Smooth muscle cell (in vitro differentiated cells): ENCODE measurements at regions not wholly inside any gene's neighbourhood (a gene's known extent, or its start where the extent isn't known, plus 50 kb on each side); places are given as distances from the start of the nearest gene placed in this dataset.
"Not testable (repeated sequence)": the region's sequence is repeated elsewhere in the genome, so short reads cannot be mapped to it uniquely, and the experiment has no call there.

Experiments used
- DNase-seq: peaks from one replicate; lab custom pipeline; 2025; ENCODE audit not compliant: unreplicated experiment; lab: John Stamatoyannopoulos, UW
- H2AFZ ChIP-seq: fragments of 200-600 bp; sonication (generic); 2 replicates; pipeline ENCODE4 v1.6.0; 2016; ENCODE audit warnings: antibody characterized with exemption, low read depth, mild to moderate bottlenecking
- H3F3A ChIP-seq: fragments of 200-600 bp; sonication (generic); 2 replicates; pipeline ENCODE4 v1.6.0; 2017; ENCODE audit warnings: antibody characterized with exemption, low read depth
- H3K27ac ChIP-seq: fragments of 200-600 bp; sonication (generic); 2 replicates; pipeline ENCODE4 v1.5.1; 2016; ENCODE audit warnings: low read depth, mild to moderate bottlenecking
- H3K27me3 ChIP-seq: fragments of 200-600 bp; sonication (generic); 2 replicates; pipeline ENCODE4 v1.6.1; 2016; ENCODE audit warnings: low read depth, mild to moderate bottlenecking
- H3K36me3 ChIP-seq: fragments of 200-600 bp; sonication (generic); 2 replicates; pipeline ENCODE4 v1.5.1; 2016; ENCODE audit warnings: low read depth
- H3K4me1 ChIP-seq: fragments of 200-600 bp; sonication (generic); 2 replicates; pipeline ENCODE4 v1.5.1; 2016; ENCODE audit warnings: low read depth
- H3K4me2 ChIP-seq: fragments of 200-600 bp; sonication (generic); 2 replicates; pipeline ENCODE4 v1.6.0; 2016; ENCODE audit warnings: mild to moderate bottlenecking
- H3K4me3 ChIP-seq: fragments of 200-600 bp; sonication (generic); 2 replicates; pipeline ENCODE4 v1.5.1; 2016; ENCODE audit warnings: mild to moderate bottlenecking
- H3K79me2 ChIP-seq: fragments of 200-600 bp; sonication (generic); 2 replicates; pipeline ENCODE4 v1.6.0; 2016; ENCODE audit warnings: low read depth, mild to moderate bottlenecking
- H3K9ac ChIP-seq: fragments of 200-600 bp; sonication (generic); 2 replicates; pipeline ENCODE4 v1.6.0; 2016; ENCODE audit warnings: low read depth
- H3K9me3 ChIP-seq: fragments of 200-600 bp; sonication (generic); replicated peaks from 2 replicates; pipeline ENCODE4 v1.5.1; 2016; ENCODE audit warnings: low read depth
- H4K20me1 ChIP-seq: fragments of 200-600 bp; sonication (generic); 2 replicates; pipeline ENCODE4 v1.6.0; 2016; ENCODE audit warnings: low read depth
- CTCF ChIP-seq: fragments of 200-600 bp; sonication (generic); IDR thresholded peaks from 2 replicates; pipeline ENCODE4 v1.5.1; 2017; ENCODE audit warnings: borderline replicate concordance, mild to moderate bottlenecking, antibody characterized with exemption; ENCODE audit not compliant: insufficient read depth, poor library complexity, severe bottlenecking
- WGBS: methylation state at CpG from one replicate; pipeline ENCODE4 v1.1.7; 2016; ENCODE audit warnings: low lambda C conversion rate; 5-methylcytosine and 5-hydroxymethylcytosine counted together

DNA sequence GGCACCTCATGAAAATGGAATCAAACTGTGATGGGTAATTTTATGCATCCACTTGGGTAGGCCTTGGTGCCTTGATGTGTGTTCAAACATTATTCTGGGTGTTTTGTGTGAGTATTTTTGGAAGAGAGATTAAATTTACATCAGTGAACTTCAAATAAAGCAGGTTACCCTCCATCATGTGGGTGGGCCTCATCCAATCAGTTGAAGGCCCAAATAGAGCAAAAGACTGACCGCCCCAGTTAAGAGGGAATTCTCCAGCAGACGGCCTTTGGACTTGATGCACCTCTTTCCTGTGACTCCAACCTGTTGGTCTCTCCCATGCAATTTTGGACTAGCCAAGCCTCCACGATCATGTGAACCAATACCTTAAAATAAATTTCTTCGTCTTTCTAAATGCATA is 97.7 kb upstream of the DPP6 start:
- no peak for DNase-seq
- H3K9ac ChIP-seq = no peak overlapping the region
- no peak for TF ChIP-seq CTCF

DNA sequence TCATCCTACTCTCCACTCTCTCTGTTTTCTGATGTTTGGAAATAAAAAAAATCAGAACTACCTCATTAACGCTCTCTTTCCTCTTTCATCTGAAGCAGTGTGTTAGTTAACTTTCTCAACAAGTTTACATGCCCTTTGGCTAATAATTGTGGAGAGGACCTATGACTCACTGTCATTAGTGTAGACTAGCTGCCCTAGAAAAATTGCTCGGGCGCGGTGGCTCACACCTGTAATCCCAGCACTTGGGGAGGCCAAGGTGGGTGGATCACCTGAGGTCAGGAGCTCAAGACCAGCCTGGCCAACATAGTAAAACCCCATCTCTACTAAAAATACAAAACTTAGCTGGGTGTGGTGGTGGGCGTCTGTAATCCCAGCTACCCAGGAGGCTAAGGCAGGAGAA is 94.5 kb upstream of the DPP6 start:
- H3F3A ChIP-seq, H3K27ac ChIP-seq, DNase-seq, H3K79me2 ChIP-seq, H3K27me3 ChIP-seq, H3K4me2 ChIP-seq, H3K9ac ChIP-seq, H3K4me3 ChIP-seq, H3K4me1 ChIP-seq, H3K9me3 ChIP-seq, H2AFZ ChIP-seq, H3K36me3 ChIP-seq, H4K20me1 ChIP-seq: not testable (repeated sequence)
- WGBS = 81% methylated on average over 5 of the region's 5 CpGs

More for the DNA sequence above, 97.7 kb upstream of the DPP6 start:
- WGBS = 92% methylated on average over 4 of the region's 4 CpGs
- Histone ChIP-seq H3K4me1 (no peaks in the 10 kb centered on the region), H3K27ac (no peak overlapping the region), H3K4me3 (no peak overlapping the region), H2AFZ (no peak overlapping the region), H3K36me3 (no peaks in the 10 kb centered on the region), H3K4me2 (no peak overlapping the region), H3K9me3 (no peaks in the 10 kb centered on the region), H4K20me1 (no peaks in the 10 kb centered on the region), H3K27me3 (no peaks in the 10 kb centered on the region), H3K79me2 (no peaks in the 10 kb centered on the region), H3F3A (no peaks in the 10 kb centered on the region)

- H3K79me2 ChIP-seq, H3K4me1 ChIP-seq, H3K4me2 ChIP-seq, H3K27me3 ChIP-seq, H3K36me3 ChIP-seq, H3K4me3 ChIP-seq, H4K20me1 ChIP-seq, H3F3A ChIP-seq, H3K9me3 ChIP-seq, H2AFZ ChIP-seq, H3K27ac ChIP-seq, H3K9ac ChIP-seq, DNase-seq: not testable (repeated sequence)
- WGBS = 75% methylated on average over 4 of the region's 6 CpGs
These were observed 93.8 kb upstream of the DPP6 start for GRCh38 chr7:153958381-153958780.

DNA sequence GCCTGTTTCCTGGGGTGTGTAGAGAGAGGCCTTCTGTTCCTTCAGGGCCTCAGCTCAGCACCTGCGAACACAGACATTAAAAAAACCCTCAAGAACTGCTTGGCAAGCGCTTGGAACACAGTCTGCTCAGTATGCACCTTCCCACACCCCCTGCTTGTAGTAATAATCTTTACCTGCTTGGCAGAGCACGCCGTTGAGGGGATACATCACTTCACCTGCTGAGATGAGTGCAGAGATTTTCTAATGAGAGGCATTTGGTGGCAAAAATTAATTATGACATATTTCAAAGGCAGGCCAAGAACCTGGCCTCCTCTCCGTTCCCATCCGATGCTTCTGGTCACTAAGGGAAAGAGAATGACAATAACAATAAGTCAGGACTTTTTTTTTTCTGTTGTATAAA is 93.4 kb upstream of the DPP6 start:
- H3K4me2 ChIP-seq, H3K27ac ChIP-seq, H3K4me1 ChIP-seq, H3F3A ChIP-seq, H3K27me3 ChIP-seq, H4K20me1 ChIP-seq, H3K4me3 ChIP-seq, H3K79me2 ChIP-seq, H3K36me3 ChIP-seq, DNase-seq, H3K9me3 ChIP-seq, H2AFZ ChIP-seq, H3K9ac ChIP-seq: not testable (repeated sequence)
- WGBS = 86% methylated on average over 6 of the region's 6 CpGs

DNA sequence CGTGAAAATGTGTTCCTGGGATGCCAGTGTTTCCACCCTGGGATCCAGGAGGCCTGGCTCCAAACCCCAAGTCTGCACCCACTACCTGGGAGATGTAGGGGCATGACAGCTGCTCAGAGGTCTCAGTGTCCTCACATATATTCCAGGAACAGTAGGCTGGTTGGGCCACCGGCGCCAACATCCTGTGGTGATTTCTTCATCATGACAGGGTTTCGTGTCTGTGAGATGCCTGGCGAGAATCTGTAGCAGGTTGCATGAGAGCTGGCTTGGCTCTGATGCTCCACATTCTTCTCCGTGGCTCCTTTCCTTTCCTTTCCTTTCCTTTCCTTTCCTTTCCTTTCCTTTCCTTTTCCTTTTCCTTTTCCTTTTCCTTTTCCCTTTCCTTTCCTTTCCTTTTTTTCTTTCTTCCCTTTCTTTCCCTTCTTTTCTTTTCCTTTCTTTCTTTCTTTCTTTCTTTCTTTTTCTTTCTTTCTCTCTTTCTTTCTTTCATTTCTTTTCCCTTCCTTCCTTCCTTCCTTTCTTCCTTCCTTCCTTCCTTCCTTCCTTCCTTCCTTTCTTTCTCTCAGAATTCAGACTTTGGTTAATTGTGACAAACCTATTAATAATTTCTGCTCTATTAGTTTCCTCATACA is 87.6 kb upstream of the DPP6 start:
- H3K27ac ChIP-seq, H3K79me2 ChIP-seq, H3K4me1 ChIP-seq, H3K9ac ChIP-seq, H2AFZ ChIP-seq, H3K36me3 ChIP-seq, H3K4me2 ChIP-seq, H4K20me1 ChIP-seq, DNase-seq, H3K27me3 ChIP-seq, H3K9me3 ChIP-seq, H3F3A ChIP-seq, H3K4me3 ChIP-seq: not testable (repeated sequence)
- WGBS = 68% methylated on average over 6 of the region's 6 CpGs

GRCh38 chr7:153969016-153969415 is 83.2 kb upstream of the DPP6 start:
- not testable (repeated sequence) for H4K20me1 ChIP-seq, H3K79me2 ChIP-seq, H3K4me3 ChIP-seq, H3K9ac ChIP-seq, H3K9me3 ChIP-seq, H3K27me3 ChIP-seq, H3K36me3 ChIP-seq, H3F3A ChIP-seq, H3K4me2 ChIP-seq, H3K27ac ChIP-seq, H2AFZ ChIP-seq, H3K4me1 ChIP-seq, DNase-seq
- WGBS = 81% methylated on average over 2 of the region's 4 CpGs

- not testable (repeated sequence) for H3K4me1 ChIP-seq, H3F3A ChIP-seq, DNase-seq, H2AFZ ChIP-seq, H3K4me2 ChIP-seq, H3K36me3 ChIP-seq, H3K79me2 ChIP-seq, H3K27ac ChIP-seq, H4K20me1 ChIP-seq, H3K4me3 ChIP-seq, H3K9me3 ChIP-seq, H3K9ac ChIP-seq, H3K27me3 ChIP-seq
- 81% methylated on average over 6 of the region's 6 CpGs for WGBS
These were observed 77.6 kb upstream of the DPP6 start for GRCh38 chr7:153974603-153975002.

DNA sequence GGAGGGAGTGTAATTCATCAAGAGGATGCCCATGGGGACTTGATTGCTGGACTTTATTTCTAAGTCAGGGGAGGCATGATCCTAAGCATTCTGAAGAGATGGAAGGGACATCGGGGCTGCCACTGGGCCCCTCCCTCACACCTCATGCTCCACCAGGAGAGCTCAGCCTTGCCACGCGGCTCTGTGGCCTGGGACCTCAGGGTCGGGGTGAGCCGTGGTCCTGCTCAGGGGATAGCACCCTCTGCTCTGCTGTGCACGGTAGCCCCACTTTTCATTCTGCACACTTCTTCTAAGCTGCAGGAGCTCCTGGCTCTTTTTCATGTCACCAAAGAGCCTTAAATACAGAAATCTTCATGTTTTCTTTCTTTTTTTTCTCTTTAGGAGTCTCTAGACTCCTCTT is 75.5 kb upstream of the DPP6 start:
- not testable (repeated sequence) for H3F3A ChIP-seq, DNase-seq, H3K27ac ChIP-seq, H4K20me1 ChIP-seq, H3K9ac ChIP-seq, H3K4me3 ChIP-seq, H2AFZ ChIP-seq, H3K36me3 ChIP-seq, H3K4me2 ChIP-seq, H3K79me2 ChIP-seq, H3K9me3 ChIP-seq, H3K4me1 ChIP-seq, H3K27me3 ChIP-seq
- WGBS = 83% methylated on average over 6 of the region's 6 CpGs
